Mesothelial cell of epicardium (in vitro differentiated cells): ENCODE measurements at regions not wholly inside any gene's neighbourhood (a gene's known extent, or its start where the extent isn't known, plus 50 kb on each side); places are given as distances from the start of the nearest gene placed in this dataset.

Source experiments
- DNase-seq, 2 experiments: peaks; one replicate each; pipeline ENCODE4 v3.0.0; 2021; ENCODE audit warnings: low spot score in 2 of 2; ENCODE audit not compliant: unreplicated experiment in 2 of 2
- H3K27ac Mint-ChIP-seq: 2 replicates; pipeline ENCODE4 v1.8.0; 2021; ENCODE audit warnings: mixed read lengths
- H3K27me3 Mint-ChIP-seq: 2 replicates; pipeline ENCODE4 v1.8.0; 2021; ENCODE audit warnings: low read depth, mixed read lengths
- H3K36me3 Mint-ChIP-seq: 2 replicates; pipeline ENCODE4 v1.8.0; 2021; ENCODE audit warnings: mixed read lengths
- H3K4me1 Mint-ChIP-seq: 2 replicates; pipeline ENCODE4 v1.8.0; 2021; ENCODE audit warnings: mixed read lengths
- H3K4me3 Mint-ChIP-seq: 2 replicates; pipeline ENCODE4 v1.8.0; 2021; ENCODE audit warnings: mild to moderate bottlenecking, moderate library complexity, mixed read lengths
- H3K9me3 Mint-ChIP-seq: 2 replicates; pipeline ENCODE4 v1.8.0; 2021; ENCODE audit warnings: mixed read lengths
- TF ChIP-seq, protein P1 (sequence below): fragments of 200-600 bp; sonication (generic); IDR thresholded peaks from one replicate; pipeline ENCODE4 v1.5.0; 2021; ENCODE audit warnings: antibody characterized with exemption; ENCODE audit not compliant: unreplicated experiment

DNA sequence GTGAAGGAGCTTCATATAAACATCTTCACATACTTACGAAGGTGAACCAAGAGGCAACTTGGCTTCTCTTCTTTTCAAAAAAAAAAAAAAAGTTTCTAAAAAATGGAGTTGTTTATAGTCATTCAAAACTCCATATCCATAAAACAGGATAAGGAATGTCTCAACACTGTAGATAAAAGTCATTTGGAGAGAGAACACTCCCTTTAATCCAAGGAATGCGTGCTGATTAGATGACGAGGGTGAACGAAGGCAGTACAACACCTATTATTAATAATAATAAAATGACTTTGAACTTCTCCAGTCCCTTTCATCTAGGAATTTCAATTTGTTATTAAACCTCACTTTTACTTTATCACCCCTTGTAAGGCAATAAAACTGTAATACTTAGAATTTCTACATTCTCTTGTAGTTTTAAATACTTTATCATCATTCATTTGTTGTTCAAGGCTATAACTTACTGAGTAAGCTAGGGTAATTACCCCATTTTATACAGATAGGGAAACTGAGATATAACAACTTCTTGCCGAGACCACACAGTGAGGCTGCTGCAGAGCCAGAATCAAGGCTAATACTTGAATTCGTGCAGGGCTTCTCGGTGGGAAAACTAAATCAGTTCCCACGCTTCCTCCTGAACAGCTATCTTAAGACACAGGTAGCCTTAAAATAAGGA lies 377.1 kb downstream of the EFNA5 start:
- H3K27ac Mint-ChIP-seq = peak overlapping the region; percentile 90
- no peak overlapping the region for H3K4me3 Mint-ChIP-seq
- TF ChIP-seq, protein P1, sequence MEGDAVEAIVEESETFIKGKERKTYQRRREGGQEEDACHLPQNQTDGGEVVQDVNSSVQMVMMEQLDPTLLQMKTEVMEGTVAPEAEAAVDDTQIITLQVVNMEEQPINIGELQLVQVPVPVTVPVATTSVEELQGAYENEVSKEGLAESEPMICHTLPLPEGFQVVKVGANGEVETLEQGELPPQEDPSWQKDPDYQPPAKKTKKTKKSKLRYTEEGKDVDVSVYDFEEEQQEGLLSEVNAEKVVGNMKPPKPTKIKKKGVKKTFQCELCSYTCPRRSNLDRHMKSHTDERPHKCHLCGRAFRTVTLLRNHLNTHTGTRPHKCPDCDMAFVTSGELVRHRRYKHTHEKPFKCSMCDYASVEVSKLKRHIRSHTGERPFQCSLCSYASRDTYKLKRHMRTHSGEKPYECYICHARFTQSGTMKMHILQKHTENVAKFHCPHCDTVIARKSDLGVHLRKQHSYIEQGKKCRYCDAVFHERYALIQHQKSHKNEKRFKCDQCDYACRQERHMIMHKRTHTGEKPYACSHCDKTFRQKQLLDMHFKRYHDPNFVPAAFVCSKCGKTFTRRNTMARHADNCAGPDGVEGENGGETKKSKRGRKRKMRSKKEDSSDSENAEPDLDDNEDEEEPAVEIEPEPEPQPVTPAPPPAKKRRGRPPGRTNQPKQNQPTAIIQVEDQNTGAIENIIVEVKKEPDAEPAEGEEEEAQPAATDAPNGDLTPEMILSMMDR = no peak
- H3K36me3 Mint-ChIP-seq = no peaks in the 10 kb centered on the region
- H3K4me1 Mint-ChIP-seq = peaks cover 44% of the 10 kb centered on the region
- peaks cover 14% of the 10 kb centered on the region for H3K9me3 Mint-ChIP-seq
- DNase-seq = no peak
- H3K27me3 Mint-ChIP-seq = peaks cover 6% of the 10 kb centered on the region

DNA sequence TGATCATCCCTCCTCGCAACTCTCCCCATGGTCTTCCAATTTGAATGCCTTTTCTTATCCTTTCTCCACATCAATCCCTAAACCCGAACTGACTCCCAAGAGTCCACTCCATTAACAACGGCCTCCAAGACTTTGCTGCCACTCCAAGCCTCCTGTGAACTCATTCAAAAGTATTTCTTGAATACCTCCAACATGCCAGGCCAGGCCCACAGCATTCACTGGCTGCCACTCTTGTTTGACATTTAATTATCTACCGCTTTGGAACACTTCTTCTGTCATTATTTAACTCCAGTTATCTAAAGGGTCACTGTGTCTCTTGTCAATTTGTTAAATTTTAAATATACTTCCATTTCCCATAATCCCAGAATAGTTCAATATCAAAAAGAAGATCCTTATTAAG lies 378.9 kb downstream of the EFNA5 start:
- H3K9me3 Mint-ChIP-seq = peaks cover 4% of the 10 kb centered on the region
- TF ChIP-seq, protein P1 = no peak
- H3K4me3 Mint-ChIP-seq = no peak overlapping the region
- no peaks in the 10 kb centered on the region for H3K36me3 Mint-ChIP-seq
- H3K27ac Mint-ChIP-seq = no peak overlapping the region
- DNase-seq = no peak
- peaks cover 48% of the 10 kb centered on the region for H3K4me1 Mint-ChIP-seq
- H3K27me3 Mint-ChIP-seq = peaks cover 6% of the 10 kb centered on the region

DNA sequence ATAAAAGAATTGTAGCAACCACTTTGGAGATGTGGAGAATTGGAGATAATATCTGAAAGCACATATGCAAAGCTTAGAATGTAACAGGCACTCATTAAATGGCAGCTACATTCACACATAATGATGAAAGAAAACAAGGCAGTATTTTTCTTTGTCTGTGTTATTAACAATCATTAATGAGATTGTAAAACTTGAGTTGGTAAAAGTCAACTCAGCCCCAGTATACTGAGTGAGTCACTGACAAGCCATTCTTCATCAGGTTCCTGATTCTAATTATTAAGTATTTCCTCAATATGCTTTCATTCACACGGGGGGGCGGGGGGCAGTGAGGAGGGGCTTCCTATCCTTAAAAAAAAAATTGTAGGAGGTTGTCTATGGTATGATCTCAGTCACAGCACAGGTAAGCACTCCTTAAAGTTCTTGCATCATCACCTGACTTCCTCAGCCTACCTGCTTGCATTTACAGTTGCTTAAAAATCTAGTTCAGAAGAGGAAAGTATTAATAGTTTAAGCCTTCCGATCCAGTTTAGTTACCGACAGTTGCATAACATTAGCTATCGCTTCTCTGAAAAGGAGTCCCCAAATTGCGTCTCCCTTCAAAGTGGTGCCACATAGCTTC lies 379.8 kb downstream of the EFNA5 start:
- peaks cover 3% of the 10 kb centered on the region for H3K27me3 Mint-ChIP-seq
- peaks cover 49% of the 10 kb centered on the region for H3K4me1 Mint-ChIP-seq
- H3K36me3 Mint-ChIP-seq = no peaks in the 10 kb centered on the region
- TF ChIP-seq, protein P1 = no peak
- H3K27ac Mint-ChIP-seq = no peak overlapping the region
- no peak overlapping the region for H3K4me3 Mint-ChIP-seq
- peaks cover 4% of the 10 kb centered on the region for H3K9me3 Mint-ChIP-seq
- no peak for DNase-seq

DNA sequence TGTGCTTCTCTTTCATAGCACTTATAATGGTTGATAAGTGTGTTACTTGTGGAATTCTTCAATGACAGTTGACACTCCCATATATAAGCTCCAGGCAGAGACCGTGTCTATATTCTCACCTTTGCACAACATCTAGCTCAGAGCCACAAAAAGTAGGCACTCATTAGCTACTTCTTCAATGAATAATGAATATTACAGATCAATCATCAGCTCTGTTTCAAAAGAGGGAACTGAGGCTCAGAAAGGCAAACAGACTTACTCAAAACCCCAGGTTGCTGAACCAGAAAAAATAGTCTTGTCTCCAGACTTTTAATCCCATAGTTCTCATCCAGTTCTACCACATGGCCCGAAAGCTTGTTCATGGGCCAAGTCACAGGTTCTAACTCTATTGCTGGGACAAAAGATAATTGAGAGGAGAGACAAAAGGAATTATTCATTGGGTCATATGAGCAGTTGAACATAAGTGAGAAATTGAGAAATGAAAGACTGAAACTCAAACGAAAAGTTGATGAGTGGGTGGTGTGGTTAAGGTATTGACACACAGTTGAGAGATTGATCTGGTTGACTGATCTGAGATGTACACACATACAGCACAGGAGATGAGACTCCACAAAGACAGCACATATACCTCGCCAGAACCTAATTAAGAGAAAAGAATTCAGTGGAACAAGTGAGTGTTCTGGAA lies 381.6 kb downstream of the EFNA5 start:
- peaks cover 45% of the 10 kb centered on the region for H3K4me1 Mint-ChIP-seq
- no peak overlapping the region for H3K27ac Mint-ChIP-seq
- TF ChIP-seq, protein P1 = no peak
- no peak overlapping the region for H3K4me3 Mint-ChIP-seq
- DNase-seq = no peak
- H3K27me3 Mint-ChIP-seq = no peaks in the 10 kb centered on the region
- H3K36me3 Mint-ChIP-seq = no peaks in the 10 kb centered on the region
- H3K9me3 Mint-ChIP-seq = peaks cover 4% of the 10 kb centered on the region

DNA sequence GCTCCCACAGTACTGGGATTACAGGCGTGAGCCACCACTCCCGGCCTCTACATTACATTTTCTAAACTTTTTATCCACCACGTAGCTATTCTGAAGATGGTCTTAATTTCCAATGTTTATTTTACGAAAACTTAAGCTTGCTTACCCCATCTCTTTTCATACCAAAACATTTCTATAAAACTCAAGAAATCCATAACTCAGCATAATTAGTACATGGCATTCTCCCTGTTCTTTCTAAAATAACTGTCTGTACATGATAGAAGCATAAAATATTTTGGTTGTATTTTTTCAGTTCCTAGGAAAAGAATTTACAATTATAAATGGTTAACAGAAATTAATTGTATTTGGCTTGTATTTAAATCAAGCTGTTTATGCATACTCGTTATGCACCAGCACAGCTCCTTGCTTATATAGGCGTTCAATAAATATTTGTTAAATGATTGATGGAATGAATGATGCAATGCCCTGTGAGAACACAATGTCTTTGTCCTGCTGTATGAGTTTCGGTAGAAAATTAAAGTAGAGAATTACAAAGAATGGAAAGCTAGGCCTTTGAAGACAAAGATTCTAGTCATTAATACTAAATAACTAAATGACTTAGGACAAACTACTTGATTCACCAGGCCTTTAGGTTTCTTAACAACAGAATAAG lies 384.2 kb downstream of the EFNA5 start:
- Mint-ChIP-seq H3K36me3 (no peaks in the 10 kb centered on the region), H3K27me3 (no peaks in the 10 kb centered on the region), H3K4me3 (no peak overlapping the region), H3K4me1 (peaks cover 45% of the 10 kb centered on the region), H3K9me3 (no peaks in the 10 kb centered on the region), H3K27ac (peak overlapping the region; percentile 40)
- no peak for DNase-seq
- TF ChIP-seq, protein P1 = no peak
